ENCODE measurements at regions not wholly inside any gene's neighbourhood (a gene's known extent, or its start where the extent isn't known, plus 50 kb on each side); places are given as distances from the start of the nearest gene placed in this dataset.

GRCh38 chr3:59338934-59339333, 289.1 kb upstream of the CFAP20DC start:
- TF ChIP-seq ZNF274 (IDR thresholded peaks at IDR 0.05; ENCODE audit: low read depth, low read length) (no peak), YY1 (IDR thresholded peaks at IDR 0.05; ENCODE audit: insufficient read depth, insufficient read length) (no peak), SUZ12 (IDR thresholded peaks at IDR 0.05; ENCODE audit: extremely low read depth, insufficient read depth, insufficient read length) (no peak)
